GM12892 (cell line): ENCODE measurements at regions not wholly inside any gene's neighbourhood (a gene's known extent, or its start where the extent isn't known, plus 50 kb on each side); places are given as distances from the start of the nearest gene placed in this dataset.
"Not testable (repeated sequence)": the region's sequence is repeated elsewhere in the genome, so short reads cannot be mapped to it uniquely, and the experiment has no call there.

Source experiments
- DNase-seq: peaks from one replicate; pipeline ENCODE4 v3.0.0; 2011; ENCODE audit not compliant: insufficient read length
- FAIRE-seq: peaks from 2 replicates; lab custom pipeline; 2011; peaks lifted over from hg19 to GRCh38; lab: Jason Lieb, UNC
- POLR2A ChIP-seq: IDR thresholded peaks from 2 replicates; pipeline ENCODE4 v1.6.1; 2011; ENCODE audit warnings: low read depth, low read length, control low read depth
- POLR2AphosphoS5 ChIP-seq: IDR thresholded peaks from 2 replicates; pipeline ENCODE4 v1.6.1; 2011; ENCODE audit warnings: low read depth, low read length, control low read depth
- TAF1 ChIP-seq: IDR thresholded peaks from 2 replicates; pipeline ENCODE4 v1.6.1; 2011; ENCODE audit warnings: low read depth, mild to moderate bottlenecking, control low read depth, low read length, borderline replicate concordance

- TF ChIP-seq POLR2AphosphoS5 (no peak), POLR2A (no peak), TAF1 (no peak)
- no peak for DNase-seq
- FAIRE-seq, result no peak
These were observed 221.6 kb downstream of the MAT2B start for GRCh38 chr5:163727028-163727427.

- DNase-seq (no peak), FAIRE-seq (no peak)
- TF ChIP-seq POLR2AphosphoS5, result no peak
- TF ChIP-seq TAF1, result no peak
- TF ChIP-seq POLR2A, result no peak
These were observed 224.9 kb downstream of the MAT2B start for GRCh38 chr5:163730206-163730756.

DNA sequence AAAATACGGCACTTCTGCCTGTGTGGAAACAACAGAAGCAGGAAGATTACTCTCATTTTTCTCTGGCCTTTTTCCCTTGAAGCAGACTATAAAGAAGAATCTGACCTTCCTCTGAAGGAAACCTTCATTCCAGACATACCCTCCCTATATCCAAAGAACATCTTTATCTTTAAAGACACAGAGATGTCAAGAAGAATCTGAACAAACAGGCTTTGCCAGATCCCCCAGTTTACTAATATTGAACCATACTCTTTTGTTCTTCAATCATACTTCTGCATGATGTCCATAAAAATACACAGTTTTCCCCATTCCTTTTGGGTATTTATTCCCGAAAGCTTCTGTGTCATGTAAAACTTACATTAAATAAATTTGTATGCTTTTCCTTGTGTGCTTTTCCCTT lies 225.8 kb downstream of the MAT2B start:
- DNase-seq (no peak), FAIRE-seq (no peak)
- no peak for TF ChIP-seq TAF1
- TF ChIP-seq POLR2AphosphoS5, result no peak
- TF ChIP-seq POLR2A, result no peak

DNA sequence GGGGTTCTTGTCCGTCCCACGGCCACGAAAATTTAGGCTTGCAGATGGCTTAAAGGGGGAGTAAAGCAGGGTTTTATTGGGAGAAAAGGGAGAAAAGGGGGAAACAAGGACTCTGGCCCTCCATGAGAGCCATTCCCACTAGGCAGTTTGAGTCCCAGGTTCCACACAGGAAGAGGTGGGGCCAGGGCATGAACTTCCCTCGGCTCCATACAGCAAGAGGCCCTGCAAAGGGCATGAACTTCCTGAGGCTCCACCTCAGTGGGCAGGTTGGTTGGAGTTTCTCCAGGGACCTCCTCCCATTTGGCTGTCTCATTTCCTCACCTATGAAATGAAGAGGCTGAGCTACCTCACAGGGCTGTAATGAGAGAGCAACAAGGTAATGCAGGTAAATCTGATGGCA lies 229.7 kb downstream of the MAT2B start:
- FAIRE-seq (no peak), DNase-seq (no peak)
- no peak for TF ChIP-seq POLR2A
- TF ChIP-seq POLR2AphosphoS5, result no peak
- no peak for TF ChIP-seq TAF1

- TF ChIP-seq POLR2AphosphoS5, result no peak
- TF ChIP-seq POLR2A, result no peak
- no peak for TF ChIP-seq TAF1
- no peak for FAIRE-seq
These were observed 242.2 kb downstream of the MAT2B start for GRCh38 chr5:163747586-163747985.

GRCh38 chr5:163748934-163749333 lies 243.5 kb downstream of the MAT2B start:
- FAIRE-seq, result no peak

More at GRCh38 chr5:163747586-163747985, 242.2 kb downstream of the MAT2B start:
- DNase-seq, result no peak

DNA sequence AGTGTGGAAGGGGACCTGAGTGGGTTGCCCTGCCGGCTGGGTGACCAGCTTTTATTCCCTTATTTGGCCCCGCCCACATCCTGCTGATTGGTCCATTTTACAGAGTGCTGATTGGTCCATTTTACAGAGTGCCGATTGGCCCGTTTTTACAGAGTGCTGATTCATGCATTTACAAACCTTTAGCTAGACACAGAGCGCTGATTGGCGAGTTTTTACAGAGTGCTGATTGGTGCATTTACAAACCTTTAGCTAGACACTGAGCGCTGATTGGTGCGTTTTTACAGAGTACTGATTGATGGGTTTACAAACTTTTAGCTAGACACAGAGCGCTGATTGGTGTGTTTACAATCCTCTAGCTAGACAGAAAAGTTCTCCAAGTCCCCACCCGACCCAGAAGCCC lies 245.0 kb downstream of the MAT2B start:
- DNase-seq, FAIRE-seq: not testable (repeated sequence)

More at GRCh38 chr5:163748934-163749333, 243.5 kb downstream of the MAT2B start:
- TF ChIP-seq POLR2AphosphoS5 (no peak), POLR2A (no peak), TAF1 (no peak)
- DNase-seq, result no peak

DNA sequence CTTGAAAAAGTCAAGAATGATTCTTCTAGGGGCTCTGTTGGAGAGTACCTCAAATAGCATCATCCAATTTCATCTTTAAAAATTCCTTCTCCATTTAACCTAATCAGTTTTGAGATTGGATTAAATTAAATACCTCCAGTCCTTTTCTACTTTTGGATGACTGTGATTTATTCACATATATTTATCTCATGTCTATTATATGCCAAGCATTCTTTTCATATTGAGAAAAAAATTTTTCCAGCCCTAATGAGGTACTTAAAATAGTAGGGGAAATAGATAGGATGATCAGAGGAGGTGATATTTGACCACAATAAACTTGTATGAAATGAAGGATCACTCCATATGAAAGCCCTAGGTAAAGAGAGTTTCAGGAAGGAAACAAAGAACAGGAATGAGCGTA lies 250.1 kb downstream of the MAT2B start:
- TF ChIP-seq TAF1 (no peak), POLR2AphosphoS5 (no peak), POLR2A (no peak)
- DNase-seq (no peak), FAIRE-seq (no peak)

- TF ChIP-seq TAF1, result no peak
- no peak for TF ChIP-seq POLR2A
- no peak for TF ChIP-seq POLR2AphosphoS5
- no peak for FAIRE-seq
These were observed 250.8 kb downstream of the MAT2B start for GRCh38 chr5:163756170-163756569.

GRCh38 chr5:163757344-163757743 lies 251.9 kb downstream of the MAT2B start:
- TF ChIP-seq TAF1 (no peak), POLR2AphosphoS5 (no peak), POLR2A (no peak)
- DNase-seq (no peak), FAIRE-seq (no peak)

More at GRCh38 chr5:163756170-163756569, 250.8 kb downstream of the MAT2B start:
- DNase-seq, result no peak

- no peak for DNase-seq
- FAIRE-seq, result no peak
These were observed 252.9 kb downstream of the MAT2B start for GRCh38 chr5:163758283-163758711.

DNA sequence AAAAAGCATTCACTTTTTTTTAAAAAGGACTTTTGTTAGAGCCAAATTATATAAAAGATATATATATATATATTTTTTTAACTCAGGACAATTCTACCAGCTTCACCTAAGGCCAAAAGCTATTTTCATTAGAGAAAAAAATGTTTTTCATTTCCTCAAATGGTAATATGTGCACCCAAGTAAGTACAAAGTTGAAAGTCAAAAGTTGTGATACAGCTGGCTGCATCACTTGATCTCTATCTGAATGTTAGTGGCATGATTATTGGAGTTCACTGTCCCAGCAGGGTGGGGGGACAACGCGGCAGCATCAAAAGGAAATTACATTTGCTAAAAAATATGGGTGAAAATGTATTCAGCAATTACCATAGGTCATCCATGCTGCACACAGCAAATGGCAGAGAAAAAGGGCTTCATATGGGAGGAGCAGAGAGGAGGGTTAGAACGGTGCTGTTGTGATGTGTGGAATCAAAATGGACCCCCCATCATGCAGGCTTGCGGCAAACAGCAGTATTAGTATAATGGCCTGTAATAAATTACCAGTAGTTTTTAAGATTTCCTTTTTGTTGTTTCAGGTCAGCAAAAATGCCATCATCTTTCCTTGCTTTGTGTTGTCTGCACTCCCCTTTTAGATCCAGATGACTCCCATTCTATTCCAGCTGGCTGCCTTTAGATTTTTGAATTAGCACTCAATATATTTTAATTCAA lies 253.7 kb downstream of the MAT2B start:
- no peak for DNase-seq
- TF ChIP-seq POLR2AphosphoS5 (no peak), TAF1 (no peak), POLR2A (no peak)
- no peak for FAIRE-seq

More at GRCh38 chr5:163758283-163758711, 252.9 kb downstream of the MAT2B start:
- TF ChIP-seq POLR2A (no peak), TAF1 (no peak), POLR2AphosphoS5 (no peak)

DNA sequence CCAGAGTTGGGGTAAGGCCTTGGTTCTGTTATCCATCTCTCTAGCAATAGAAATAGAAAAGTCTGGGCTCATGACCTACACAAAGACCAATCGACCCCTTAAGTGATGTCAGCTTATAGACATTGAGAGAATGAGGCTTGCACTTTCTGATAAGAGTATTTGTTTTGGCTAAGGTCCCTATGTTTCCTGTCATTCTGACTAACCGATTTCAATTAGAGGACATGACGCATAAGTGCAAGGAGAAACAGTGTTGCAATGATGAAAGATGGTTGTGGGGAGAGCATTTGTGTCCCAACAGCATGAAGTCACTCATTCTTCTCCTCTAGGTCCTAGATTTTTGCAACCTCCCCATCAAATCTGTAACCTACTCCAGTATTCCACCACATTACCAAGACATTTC lies 255.1 kb downstream of the MAT2B start:
- TF ChIP-seq POLR2A, result no peak
- TF ChIP-seq TAF1, result no peak
- FAIRE-seq (no peak), DNase-seq (no peak)
